CD4-positive, alpha-beta T cell (primary cell): ENCODE measurements at regions not wholly inside any gene's neighbourhood (a gene's known extent, or its start where the extent isn't known, plus 50 kb on each side); places are given as distances from the start of the nearest gene placed in this dataset.

ENCODE experiments used
- ATAC-seq: fragments of 200-7000 bp; cut with Tn5 transposase; one replicate; pipeline ENCODE4 v1.10.0; 2022; ENCODE audit warnings: mild to moderate bottlenecking; ENCODE audit not compliant: poor library complexity
- CTCF ChIA-PET: fragments of 350-600 bp; sonication (Branson Sonifier 250); formaldehyde crosslinking; loops from one replicate; lab custom pipeline; 2021; ENCODE audit warnings: antibody characterized with exemption, inconsistent platforms; lab: Charles Lee
- POLR2A ChIA-PET: fragments of 350-600 bp; sonication (Branson Sonifier 250); formaldehyde crosslinking; loops from one replicate; lab custom pipeline; 2021; ENCODE audit warnings: antibody characterized with exemption, inconsistent platforms; lab: Charles Lee
- DNase-seq, 14 experiments: peaks; one replicate each; pipeline ENCODE4 v3.0.0-alpha.2; 2013 to 2020; ENCODE audit warnings: mixed read lengths in 2 of 14
- H3K27ac ChIP-seq, 2 donors: one replicate each; pipeline versions ENCODE4 v1.5.1 to v1.7.0; 2013; ENCODE audit warnings: low read length in 2 of 2, low read depth in 1 of 2, mild to moderate bottlenecking in 1 of 2
- H3K27me3 ChIP-seq, 2 experiments: 1 replicate in 1 of 2; 2 replicates in 1 of 2; pipeline versions ENCODE4 v1.6.1 to v1.7.0; 2013; ENCODE audit warnings: low read length in 2 of 2, control low read depth in 1 of 2, mild to moderate bottlenecking in 1 of 2, moderate library complexity in 1 of 2; ENCODE audit not compliant: insufficient read depth in 2 of 2, control insufficient read depth in 1 of 2
- H3K36me3 ChIP-seq: one replicate; pipeline ENCODE4 v1.6.1; 2013; ENCODE audit warnings: low read length, control low read depth; ENCODE audit not compliant: insufficient read depth
- H3K4me1 ChIP-seq: one replicate; pipeline ENCODE4 v1.6.1; 2013; ENCODE audit warnings: low read length, control low read depth; ENCODE audit not compliant: insufficient read depth
- H3K4me3 ChIP-seq: one replicate; pipeline ENCODE4 v1.5.1; 2013; ENCODE audit warnings: mild to moderate bottlenecking, low read length, moderate library complexity
- H3K9me3 ChIP-seq, 2 experiments: 1 replicate in 1 of 2; 2 replicates in 1 of 2; pipeline versions ENCODE4 v1.6.1 to v1.7.0; 2013; ENCODE audit warnings: low read length in 2 of 2, mild to moderate bottlenecking in 2 of 2, control low read depth in 1 of 2, moderate library complexity in 1 of 2; ENCODE audit not compliant: control insufficient read depth in 1 of 2, insufficient read depth in 1 of 2
- H3K27ac Mint-ChIP-seq: one replicate; pipeline ENCODE4 v1.8.0; 2020; ENCODE audit warnings: mixed read lengths
- H3K27me3 Mint-ChIP-seq: one replicate; pipeline ENCODE4 v1.8.0; 2021; ENCODE audit warnings: mixed read lengths
- H3K36me3 Mint-ChIP-seq: one replicate; pipeline ENCODE4 v1.8.0; 2021; ENCODE audit warnings: low read depth, mixed read lengths
- H3K4me1 Mint-ChIP-seq: one replicate; pipeline ENCODE4 v1.8.0; 2021; ENCODE audit warnings: low read depth, mixed read lengths
- H3K4me3 Mint-ChIP-seq: one replicate; pipeline ENCODE4 v1.8.0; 2020; ENCODE audit warnings: mild to moderate bottlenecking, mixed read lengths
- H3K9me3 Mint-ChIP-seq: one replicate; pipeline ENCODE4 v1.8.0; 2020; ENCODE audit warnings: mixed read lengths
- intact Hi-C, 2 experiments: fragments of 100-400 bp; cut with DNase I in 1 of 2; cut with micrococcal nuclease in 1 of 2; formaldehyde crosslinking; loops; one replicate each; pipeline versions ENCODE4 v1.15.1 to v1.9.0; 2023 to 2025; cut with DNase I, micrococcal nuclease
- TF ChIP-seq, protein P1 (sequence below): fragments of 200-600 bp; IDR thresholded peaks from one replicate; pipeline ENCODE4 v1.8.0; 2022; ENCODE audit warnings: antibody characterized with exemption, mild to moderate bottlenecking

DNA sequence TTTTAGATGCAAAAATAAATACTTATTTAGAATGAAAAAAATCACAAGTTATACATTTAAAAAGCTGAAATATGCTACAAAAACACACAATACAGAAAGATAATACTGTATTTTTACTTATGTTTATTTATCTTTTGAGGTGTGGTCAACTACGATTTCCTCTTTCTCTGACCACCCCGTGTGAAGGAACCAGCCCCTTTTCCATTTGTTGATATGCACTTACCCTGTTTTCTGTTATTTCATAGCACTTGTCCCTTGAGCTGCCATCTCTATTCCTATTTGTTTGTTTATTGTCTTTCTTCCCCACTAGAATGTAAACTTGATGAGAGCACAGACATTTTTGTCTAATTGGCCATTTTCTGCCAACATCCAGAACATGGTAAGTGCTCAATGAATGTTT, 460.5 kb upstream of the TRIB2 start:
- H3K4me1 Mint-ChIP-seq, result no peaks in the 10 kb centered on the region
- Histone ChIP-seq H3K36me3 (no peaks in the 10 kb centered on the region), H3K27me3 (no peaks in the 10 kb centered on the region), H3K27ac (no peak overlapping the region), H3K4me1 (no peaks in the 10 kb centered on the region), H3K9me3 (no peaks in the 10 kb centered on the region), H3K4me3 (no peak overlapping the region)
- no peak overlapping the region for H3K4me3 Mint-ChIP-seq
- no peaks in the 10 kb centered on the region for H3K27me3 Mint-ChIP-seq
- H3K36me3 Mint-ChIP-seq, result no peaks in the 10 kb centered on the region
- no peaks in the 10 kb centered on the region for H3K9me3 Mint-ChIP-seq
- ATAC-seq (no peak), DNase-seq (no peak)
- CTCF ChIA-PET, result interaction anchor here (0.6 kb wide), 1 partner anchor 175 kb away, joined by 3 read pairs; no protein-coding TSS in a partner anchor
- intact Hi-C loops, result no loop called here
- POLR2A ChIA-PET, result no interaction called here
- no peak overlapping the region for H3K27ac Mint-ChIP-seq
- TF ChIP-seq, protein P1, sequence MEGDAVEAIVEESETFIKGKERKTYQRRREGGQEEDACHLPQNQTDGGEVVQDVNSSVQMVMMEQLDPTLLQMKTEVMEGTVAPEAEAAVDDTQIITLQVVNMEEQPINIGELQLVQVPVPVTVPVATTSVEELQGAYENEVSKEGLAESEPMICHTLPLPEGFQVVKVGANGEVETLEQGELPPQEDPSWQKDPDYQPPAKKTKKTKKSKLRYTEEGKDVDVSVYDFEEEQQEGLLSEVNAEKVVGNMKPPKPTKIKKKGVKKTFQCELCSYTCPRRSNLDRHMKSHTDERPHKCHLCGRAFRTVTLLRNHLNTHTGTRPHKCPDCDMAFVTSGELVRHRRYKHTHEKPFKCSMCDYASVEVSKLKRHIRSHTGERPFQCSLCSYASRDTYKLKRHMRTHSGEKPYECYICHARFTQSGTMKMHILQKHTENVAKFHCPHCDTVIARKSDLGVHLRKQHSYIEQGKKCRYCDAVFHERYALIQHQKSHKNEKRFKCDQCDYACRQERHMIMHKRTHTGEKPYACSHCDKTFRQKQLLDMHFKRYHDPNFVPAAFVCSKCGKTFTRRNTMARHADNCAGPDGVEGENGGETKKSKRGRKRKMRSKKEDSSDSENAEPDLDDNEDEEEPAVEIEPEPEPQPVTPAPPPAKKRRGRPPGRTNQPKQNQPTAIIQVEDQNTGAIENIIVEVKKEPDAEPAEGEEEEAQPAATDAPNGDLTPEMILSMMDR, result no peak

DNA sequence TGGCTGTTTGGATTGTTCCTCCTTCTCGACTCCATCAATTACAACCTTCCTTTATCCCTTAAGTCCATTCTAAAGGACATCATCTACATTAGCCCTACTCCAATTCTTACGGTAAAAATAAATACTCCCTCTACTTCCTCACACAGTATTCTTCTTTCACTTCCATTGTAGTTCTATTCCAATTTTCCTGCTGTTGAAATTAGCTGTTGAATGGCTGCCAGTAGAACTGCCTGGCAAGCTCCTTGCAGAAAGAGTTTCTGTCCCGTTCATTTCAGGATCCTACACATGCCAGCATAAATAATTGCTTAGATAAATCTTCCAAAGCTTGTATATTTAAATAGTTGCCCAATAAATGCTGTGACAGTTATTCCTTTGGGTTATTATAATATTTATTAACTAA, 459.3 kb upstream of the TRIB2 start:
- H3K4me1 Mint-ChIP-seq, result peaks cover 12% of the 10 kb centered on the region
- H3K4me3 Mint-ChIP-seq, result no peak overlapping the region
- no peak overlapping the region for H3K27ac Mint-ChIP-seq
- H3K27me3 Mint-ChIP-seq, result no peaks in the 10 kb centered on the region
- H3K27me3 ChIP-seq, result no peaks in the 10 kb centered on the region
- no peak for ATAC-seq
- no peak for DNase-seq
- H3K27ac ChIP-seq, result no peak overlapping the region
- no peaks in the 10 kb centered on the region for H3K4me1 ChIP-seq
- H3K4me3 ChIP-seq, result no peak overlapping the region
- H3K9me3 ChIP-seq, result no peaks in the 10 kb centered on the region
- H3K9me3 Mint-ChIP-seq, result no peaks in the 10 kb centered on the region
- no peaks in the 10 kb centered on the region for H3K36me3 Mint-ChIP-seq
- ChIA-PET POLR2A (no interaction called here), CTCF (no interaction called here)
- H3K36me3 ChIP-seq, result no peaks in the 10 kb centered on the region
- intact Hi-C loops, result no loop called here
- TF ChIP-seq, protein P1, result no peak

DNA sequence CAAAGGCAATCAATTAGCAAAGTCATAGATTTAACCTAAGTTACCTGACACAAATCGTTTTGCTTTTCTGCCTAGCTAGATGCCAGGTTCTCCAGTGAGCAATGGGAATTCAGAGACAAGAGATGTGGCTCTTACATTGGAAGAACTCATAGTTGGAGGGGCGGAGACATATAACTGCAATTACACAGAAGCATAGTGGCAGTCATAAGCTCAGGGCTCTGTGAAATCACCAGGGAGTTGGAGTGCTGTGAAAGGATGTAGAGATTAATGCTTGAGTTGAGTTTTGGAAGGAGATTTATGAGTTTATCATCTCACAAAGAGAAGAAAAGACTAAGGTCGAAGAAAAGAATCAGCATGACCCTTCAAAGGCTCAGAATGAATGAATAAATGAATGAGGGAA, 457.2 kb upstream of the TRIB2 start:
- POLR2A ChIA-PET, result no interaction called here
- ATAC-seq (no peak), DNase-seq (no peak)
- H3K27me3 ChIP-seq, result no peaks in the 10 kb centered on the region
- Mint-ChIP-seq H3K9me3 (no peaks in the 10 kb centered on the region), H3K4me3 (no peak overlapping the region), H3K27ac (no peak overlapping the region), H3K27me3 (no peaks in the 10 kb centered on the region), H3K36me3 (no peaks in the 10 kb centered on the region), H3K4me1 (peaks cover 32% of the 10 kb centered on the region)
- TF ChIP-seq, protein P1, result no peak
- no peaks in the 10 kb centered on the region for H3K9me3 ChIP-seq
- peaks cover 8% of the 10 kb centered on the region for H3K4me1 ChIP-seq
- CTCF ChIA-PET, result no interaction called here
- intact Hi-C loops, result no loop called here
- H3K36me3 ChIP-seq, result no peaks in the 10 kb centered on the region
- no peak overlapping the region for H3K4me3 ChIP-seq
- no peak overlapping the region for H3K27ac ChIP-seq
